Activated gamma-delta T cell treated with Interleukin-2 at 50 U/mL for 16 hours (primary cell): ENCODE measurements at regions not wholly inside any gene's neighbourhood (a gene's known extent, or its start where the extent isn't known, plus 50 kb on each side); places are given as distances from the start of the nearest gene placed in this dataset.
"Not testable (repeated sequence)": the region's sequence is repeated elsewhere in the genome, so short reads cannot be mapped to it uniquely, and the experiment has no call there.

Experiments used
- DNase-seq: peaks from one replicate; pipeline ENCODE4 v3.0.0-alpha.2; 2020

- DNase-seq: no peak
These were observed 64.7 kb upstream of the ZNF217 start for GRCh38 chr20:53658322-53658721.

GRCh38 chr20:53657732-53658131 is 64.1 kb upstream of the ZNF217 start:
- DNase-seq: no peak

- no peak for DNase-seq
These were observed 63.6 kb upstream of the ZNF217 start for GRCh38 chr20:53657279-53657678.

GRCh38 chr20:53656293-53657202 is 62.9 kb upstream of the ZNF217 start:
- no peak for DNase-seq

GRCh38 chr20:53655625-53656292 is 62.1 kb upstream of the ZNF217 start:
- no peak for DNase-seq

- DNase-seq: no peak
These were observed 61.4 kb upstream of the ZNF217 start for GRCh38 chr20:53654932-53655624.

GRCh38 chr20:53654521-53654920 is 60.9 kb upstream of the ZNF217 start:
- DNase-seq: not testable (repeated sequence)

GRCh38 chr20:53652859-53653517 is 59.3 kb upstream of the ZNF217 start:
- no peak for DNase-seq

- no peak for DNase-seq
These were observed 58.6 kb upstream of the ZNF217 start for GRCh38 chr20:53652090-53652858.

- not testable (repeated sequence) for DNase-seq
These were observed 55.9 kb upstream of the ZNF217 start for GRCh38 chr20:53649493-53649892.

GRCh38 chr20:53647286-53647821 is 53.7 kb upstream of the ZNF217 start:
- DNase-seq: no peak

GRCh38 chr20:53646550-53646949 is 52.9 kb upstream of the ZNF217 start:
- DNase-seq: no peak

GRCh38 chr20:53645582-53645897 is 51.9 kb upstream of the ZNF217 start:
- DNase-seq: no peak

GRCh38 chr20:53644108-53644507 is 50.5 kb upstream of the ZNF217 start:
- DNase-seq: not testable (repeated sequence)
